GM06990 (cell line): ENCODE measurements at regions not wholly inside any gene's neighbourhood (a gene's known extent, or its start where the extent isn't known, plus 50 kb on each side); places are given as distances from the start of the nearest gene placed in this dataset.

ENCODE experiments used
- DNase-seq: peaks from one replicate; pipeline ENCODE4 v3.0.0-alpha.2; 2011; ENCODE audit not compliant: insufficient read length; ENCODE audit errors: extremely low read depth
- H3K27me3 ChIP-seq: replicated peaks from 2 replicates; pipeline ENCODE4 v1.6.0; 2011; ENCODE audit warnings: low read length; ENCODE audit not compliant: control insufficient read depth, insufficient read depth
- H3K36me3 ChIP-seq: 2 replicates; pipeline ENCODE4 v1.5.1; 2011; ENCODE audit warnings: low read length; ENCODE audit not compliant: control insufficient read depth, insufficient read depth
- H3K4me3 ChIP-seq: replicated peaks from 2 replicates; pipeline ENCODE4 v1.5.1; 2011; ENCODE audit warnings: low read depth, mild to moderate bottlenecking, control low read depth, low read length
- TF ChIP-seq, protein P1 (sequence below): IDR thresholded peaks from 2 replicates; pipeline ENCODE4 v1.5.1; 2011; ENCODE audit warnings: low read length, control low read depth, mild to moderate bottlenecking, inconsistent platforms; ENCODE audit not compliant: insufficient read depth, poor library complexity, severe bottlenecking

DNA sequence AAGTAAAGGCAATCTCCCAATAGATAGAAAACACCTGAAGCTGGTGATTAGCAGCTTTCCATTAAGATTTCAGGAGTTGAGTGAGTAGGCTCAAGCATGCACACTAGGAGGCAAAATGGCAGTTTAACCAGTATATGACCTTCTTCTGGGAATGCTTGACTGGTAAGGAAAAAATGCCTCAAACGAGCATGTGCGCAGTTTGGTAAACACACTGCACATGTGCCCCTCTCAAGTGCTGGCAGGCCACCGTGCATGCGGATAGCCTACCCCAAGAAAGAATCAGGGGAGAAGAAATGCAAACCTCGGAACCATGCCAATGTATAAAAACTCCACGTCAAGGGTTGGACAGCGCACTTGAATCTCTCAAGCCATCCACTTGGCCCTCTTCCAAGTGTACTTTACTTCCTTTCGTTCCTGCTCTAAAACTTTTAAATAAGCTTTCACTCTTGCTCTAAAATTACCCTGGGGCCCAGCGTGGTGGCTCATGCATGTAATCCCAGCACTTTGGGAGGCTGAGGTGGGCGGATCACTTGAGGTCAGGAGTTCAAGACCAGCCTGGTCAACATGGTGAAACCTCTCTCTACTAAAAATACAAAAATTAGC, 98.8 kb upstream of the CDK1 start:
- TF ChIP-seq, protein P1, sequence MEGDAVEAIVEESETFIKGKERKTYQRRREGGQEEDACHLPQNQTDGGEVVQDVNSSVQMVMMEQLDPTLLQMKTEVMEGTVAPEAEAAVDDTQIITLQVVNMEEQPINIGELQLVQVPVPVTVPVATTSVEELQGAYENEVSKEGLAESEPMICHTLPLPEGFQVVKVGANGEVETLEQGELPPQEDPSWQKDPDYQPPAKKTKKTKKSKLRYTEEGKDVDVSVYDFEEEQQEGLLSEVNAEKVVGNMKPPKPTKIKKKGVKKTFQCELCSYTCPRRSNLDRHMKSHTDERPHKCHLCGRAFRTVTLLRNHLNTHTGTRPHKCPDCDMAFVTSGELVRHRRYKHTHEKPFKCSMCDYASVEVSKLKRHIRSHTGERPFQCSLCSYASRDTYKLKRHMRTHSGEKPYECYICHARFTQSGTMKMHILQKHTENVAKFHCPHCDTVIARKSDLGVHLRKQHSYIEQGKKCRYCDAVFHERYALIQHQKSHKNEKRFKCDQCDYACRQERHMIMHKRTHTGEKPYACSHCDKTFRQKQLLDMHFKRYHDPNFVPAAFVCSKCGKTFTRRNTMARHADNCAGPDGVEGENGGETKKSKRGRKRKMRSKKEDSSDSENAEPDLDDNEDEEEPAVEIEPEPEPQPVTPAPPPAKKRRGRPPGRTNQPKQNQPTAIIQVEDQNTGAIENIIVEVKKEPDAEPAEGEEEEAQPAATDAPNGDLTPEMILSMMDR, result no peak
- DNase-seq, result no peak
- Histone ChIP-seq H3K4me3 (no peak overlapping the region), H3K36me3 (no peaks in the 10 kb centered on the region), H3K27me3 (no peaks in the 10 kb centered on the region)

DNA sequence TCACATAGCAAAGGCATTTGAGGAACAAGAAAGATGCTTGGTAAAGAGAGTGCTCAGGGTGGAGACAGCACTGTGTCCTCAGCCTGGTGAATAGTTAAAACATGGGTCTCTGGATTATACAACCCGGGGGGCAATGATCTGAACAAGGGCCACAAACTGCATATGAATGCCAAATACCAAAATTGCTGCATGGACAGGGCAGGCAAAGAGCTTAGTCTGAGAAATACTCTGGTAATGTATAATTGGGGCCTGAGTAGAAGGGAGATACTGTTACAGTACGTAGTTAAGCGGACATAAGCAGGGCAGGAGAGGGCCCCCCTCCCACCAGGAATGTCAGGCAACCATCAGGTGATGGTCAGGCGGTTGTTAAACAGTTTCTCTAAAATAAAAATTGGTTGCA, 99.3 kb upstream of the CDK1 start:
- Histone ChIP-seq H3K27me3 (no peaks in the 10 kb centered on the region), H3K36me3 (no peaks in the 10 kb centered on the region), H3K4me3 (no peak overlapping the region)
- TF ChIP-seq, protein P1, result no peak
- no peak for DNase-seq

DNA sequence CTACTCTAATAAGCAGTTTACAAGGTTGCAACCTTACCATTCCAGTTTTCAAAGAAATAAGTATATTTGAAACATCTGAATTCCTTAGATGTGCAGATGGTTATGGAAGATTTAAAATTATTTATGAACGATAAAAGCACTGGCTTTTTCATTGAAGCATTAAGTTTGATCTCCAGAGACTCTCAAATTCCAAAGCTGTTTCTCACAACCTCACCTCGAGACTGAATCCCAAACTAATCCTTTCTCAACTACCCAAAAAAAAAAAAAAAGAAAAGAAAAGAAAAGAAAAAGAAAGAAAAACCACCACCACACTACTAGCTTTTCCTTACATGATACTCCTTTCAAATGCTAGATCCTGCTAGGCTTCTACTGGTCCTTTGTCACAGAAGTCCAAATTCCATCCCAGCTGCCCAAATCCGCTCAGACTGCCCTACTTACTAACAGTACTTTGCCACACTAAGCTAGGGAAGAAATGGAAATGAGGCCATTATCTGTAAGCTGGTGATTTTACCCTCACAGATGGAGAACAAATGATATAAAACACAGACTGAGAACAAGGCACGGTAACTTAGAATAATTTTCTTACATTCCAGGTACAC, 100.6 kb upstream of the CDK1 start:
- Histone ChIP-seq H3K27me3 (no peaks in the 10 kb centered on the region), H3K4me3 (no peak overlapping the region), H3K36me3 (no peaks in the 10 kb centered on the region)
- no peak for DNase-seq
- TF ChIP-seq, protein P1, result no peak

DNA sequence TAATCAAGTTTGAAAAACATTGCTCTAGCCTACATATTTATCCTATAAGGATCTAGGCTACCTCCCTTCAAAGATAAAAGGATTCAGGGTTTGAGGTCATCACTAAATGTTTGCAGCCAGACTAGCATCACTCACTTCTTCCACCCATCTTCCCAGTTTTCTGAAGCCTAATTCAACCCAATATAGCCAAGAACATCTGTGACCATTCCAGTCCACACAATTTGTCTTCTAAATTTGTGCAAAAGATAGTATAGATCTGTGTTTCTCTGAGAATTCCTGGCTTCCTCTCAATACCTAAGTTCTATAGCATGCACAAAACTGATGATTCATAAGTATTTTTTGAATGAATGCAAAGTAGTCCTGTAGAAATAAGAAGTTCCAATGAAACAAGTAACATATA, 103.0 kb upstream of the CDK1 start:
- DNase-seq, result no peak
- Histone ChIP-seq H3K27me3 (no peaks in the 10 kb centered on the region), H3K36me3 (no peaks in the 10 kb centered on the region), H3K4me3 (no peak overlapping the region)
- TF ChIP-seq, protein P1, result no peak

DNA sequence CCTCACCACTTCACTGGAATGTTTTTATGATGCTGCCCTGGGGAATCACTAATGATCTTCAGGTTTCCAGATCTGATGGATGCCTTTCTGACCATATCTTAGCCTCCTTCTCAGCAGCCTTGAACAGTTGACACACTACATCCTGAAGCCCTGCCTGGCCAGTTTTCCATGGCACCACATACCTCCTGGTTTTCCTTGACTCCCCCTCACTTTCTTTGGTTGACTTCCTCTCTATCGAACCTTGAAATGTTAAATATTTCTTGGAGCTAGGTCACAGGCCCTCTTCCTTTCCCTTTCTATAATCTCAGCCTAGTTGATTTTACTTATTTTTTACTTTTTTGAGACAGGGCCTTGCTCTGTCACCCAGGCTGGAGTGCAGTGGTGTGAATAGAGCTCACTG, 108.8 kb upstream of the CDK1 start:
- Histone ChIP-seq H3K4me3 (no peak overlapping the region), H3K36me3 (no peaks in the 10 kb centered on the region), H3K27me3 (no peaks in the 10 kb centered on the region)
- DNase-seq, result no peak
- TF ChIP-seq, protein P1, result no peak
